NCI-H1048 (cell line): ENCODE measurements at regions not wholly inside any gene's neighbourhood (a gene's known extent, or its start where the extent isn't known, plus 50 kb on each side); places are given as distances from the start of the nearest gene placed in this dataset.
"Not testable (repeated sequence)": the region's sequence is repeated elsewhere in the genome, so short reads cannot be mapped to it uniquely, and the experiment has no call there.

Experiments
- DNase-seq: peaks from one replicate; lab custom pipeline; 2025; lab: John Stamatoyannopoulos, UW

DNA sequence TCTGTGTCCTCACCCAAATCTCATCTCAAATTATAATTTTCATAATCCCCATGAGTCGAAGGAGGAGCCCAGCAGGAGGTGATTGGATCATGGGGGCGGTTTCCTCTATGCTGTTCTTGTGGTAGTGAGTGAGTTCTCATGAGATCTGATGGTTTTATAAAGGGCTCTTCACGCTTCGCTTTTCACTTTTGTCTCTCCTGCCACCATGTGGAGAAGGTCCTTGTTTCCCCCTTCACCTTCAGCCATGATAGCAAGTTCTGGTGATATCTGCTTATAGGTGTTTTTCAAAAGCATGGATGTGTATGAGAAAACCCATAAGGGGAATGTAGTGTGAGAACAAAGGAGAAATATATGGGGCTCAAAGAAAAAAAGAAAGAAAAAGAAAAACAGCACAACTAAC, 405.9 kb upstream of the RGS18 start:
- no peak for DNase-seq

DNA sequence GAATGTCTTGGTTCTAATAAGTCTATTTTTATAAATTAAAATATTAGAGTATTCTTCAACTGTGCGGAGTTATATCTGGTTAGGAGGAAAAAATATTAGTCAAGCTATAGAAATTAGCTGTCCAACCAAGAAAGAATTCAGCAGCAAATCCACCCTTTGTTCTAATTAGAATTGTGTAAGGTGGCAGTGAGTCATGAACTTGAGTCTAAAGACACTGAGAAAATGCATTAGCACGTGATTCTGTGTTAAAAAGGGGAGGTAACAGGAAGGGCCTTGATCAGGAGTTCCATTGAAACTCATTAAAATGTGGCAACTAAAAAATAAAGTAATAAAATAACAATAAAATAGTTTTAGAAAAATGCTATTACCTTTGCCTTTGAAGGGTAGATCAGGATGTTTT, 398.2 kb upstream of the RGS18 start:
- DNase-seq: no peak

DNA sequence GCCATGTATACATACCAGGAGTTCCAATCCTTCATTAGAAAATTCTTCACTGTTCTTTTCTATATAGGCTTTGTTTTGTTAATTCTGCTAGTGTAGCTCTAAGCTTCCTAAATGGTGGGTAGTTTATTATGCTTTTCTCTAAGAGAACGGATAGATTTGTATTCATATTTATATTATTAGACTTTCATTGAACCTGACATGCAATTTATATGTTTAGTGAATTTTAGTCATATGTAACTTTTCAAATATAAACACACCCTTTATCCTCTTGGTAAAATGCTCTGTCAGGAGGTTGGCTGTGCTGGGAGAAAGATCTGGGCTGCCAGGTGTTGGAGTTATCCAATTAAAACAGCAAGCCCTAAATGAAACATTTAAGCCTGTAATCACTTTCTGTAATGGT, 369.7 kb upstream of the RGS18 start:
- no peak for DNase-seq

DNA sequence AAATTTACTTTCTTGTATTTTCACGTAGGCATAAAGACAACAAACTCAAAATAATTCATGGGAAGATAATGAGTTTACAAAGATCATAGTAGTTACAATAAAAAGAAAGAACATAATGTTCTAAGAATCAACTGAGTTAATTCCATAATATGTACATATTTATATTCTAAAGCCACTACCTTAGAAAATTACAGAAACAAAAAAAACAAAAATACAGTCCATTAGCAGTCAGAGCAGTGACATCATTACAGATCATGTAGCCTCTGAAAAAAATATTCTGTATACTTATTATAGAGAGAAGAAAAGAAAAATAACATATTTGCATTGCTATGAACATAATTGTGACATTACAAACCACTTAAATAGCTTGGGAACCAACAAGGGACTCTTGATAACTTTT, 360.1 kb upstream of the RGS18 start:
- DNase-seq: no peak

DNA sequence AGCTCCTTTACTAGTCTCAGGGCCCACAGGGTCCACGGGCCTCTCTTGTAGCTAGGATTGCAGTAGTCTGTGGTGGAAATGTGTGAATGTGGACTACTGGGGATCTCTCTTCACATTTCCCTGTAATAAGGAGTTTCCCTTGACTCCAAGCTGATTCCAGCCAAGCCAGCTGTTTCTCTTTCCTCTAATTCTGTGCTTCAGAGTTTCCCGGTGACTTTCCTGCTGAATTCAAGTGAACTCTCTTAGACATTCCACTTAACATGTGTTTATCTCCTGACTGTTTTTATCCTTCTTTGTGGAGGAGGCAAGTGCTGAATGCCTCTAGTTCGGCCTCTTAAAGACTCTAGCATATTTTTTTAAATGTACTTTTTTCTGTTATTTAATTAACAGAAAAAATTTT, 354.0 kb upstream of the RGS18 start:
- DNase-seq: no peak

DNA sequence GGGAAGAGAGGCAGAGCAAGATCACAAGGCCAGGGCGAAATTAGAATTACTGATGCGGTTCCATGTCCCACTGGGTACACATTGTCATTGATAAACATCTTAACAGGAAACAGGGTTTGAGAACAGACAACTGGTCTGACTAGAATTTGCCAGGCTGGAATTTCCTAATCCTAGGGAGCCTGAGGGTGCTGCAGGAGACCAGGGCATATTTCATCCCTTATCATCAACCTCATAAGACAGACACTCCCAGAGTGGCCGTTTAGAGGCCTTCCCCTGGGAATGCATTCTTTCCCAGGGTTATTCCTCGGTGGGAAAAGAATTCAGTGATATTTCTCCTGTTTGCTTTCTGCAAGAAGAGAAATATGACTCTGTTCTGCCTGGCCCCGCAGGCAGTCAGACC, 344.7 kb upstream of the RGS18 start:
- not testable (repeated sequence) for DNase-seq

DNA sequence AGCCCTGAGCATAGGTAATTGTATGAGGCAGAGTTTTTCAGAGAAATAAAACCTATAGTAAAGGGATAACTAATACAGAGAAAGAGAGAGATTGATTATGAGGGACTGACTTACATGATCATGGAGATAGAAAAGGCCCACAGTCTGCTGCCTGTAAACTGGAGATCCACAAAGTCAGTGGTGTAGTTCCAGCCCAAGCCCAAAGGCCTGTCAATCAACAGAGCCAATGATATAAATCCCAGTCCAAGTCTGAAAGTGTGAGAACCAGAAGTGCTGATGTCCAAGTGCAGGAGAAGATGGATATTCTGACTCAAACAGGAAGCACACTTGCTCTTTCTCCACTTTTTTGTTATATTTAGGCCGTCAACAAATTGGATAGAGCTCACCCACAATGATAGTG, 340.1 kb upstream of the RGS18 start:
- no peak for DNase-seq

DNA sequence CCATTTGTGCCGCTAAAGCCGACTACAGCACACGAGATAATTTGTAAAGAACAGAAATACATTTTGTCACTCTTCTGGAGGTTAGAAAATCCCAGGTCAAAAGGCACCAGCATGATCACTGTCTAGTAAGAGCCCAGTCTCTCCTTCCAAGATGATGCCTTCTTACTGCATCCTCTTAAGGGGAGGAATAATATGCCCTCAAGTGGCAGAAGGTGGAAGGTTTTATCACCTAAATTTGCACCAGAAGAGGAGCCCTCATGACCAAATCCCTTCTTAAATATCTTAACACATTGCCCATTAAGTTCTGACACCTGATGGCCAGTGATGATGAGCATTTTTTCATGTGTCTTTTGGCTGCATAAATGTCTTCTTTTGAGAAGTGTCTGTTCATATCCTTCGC, 326.7 kb upstream of the RGS18 start:
- DNase-seq: no peak

DNA sequence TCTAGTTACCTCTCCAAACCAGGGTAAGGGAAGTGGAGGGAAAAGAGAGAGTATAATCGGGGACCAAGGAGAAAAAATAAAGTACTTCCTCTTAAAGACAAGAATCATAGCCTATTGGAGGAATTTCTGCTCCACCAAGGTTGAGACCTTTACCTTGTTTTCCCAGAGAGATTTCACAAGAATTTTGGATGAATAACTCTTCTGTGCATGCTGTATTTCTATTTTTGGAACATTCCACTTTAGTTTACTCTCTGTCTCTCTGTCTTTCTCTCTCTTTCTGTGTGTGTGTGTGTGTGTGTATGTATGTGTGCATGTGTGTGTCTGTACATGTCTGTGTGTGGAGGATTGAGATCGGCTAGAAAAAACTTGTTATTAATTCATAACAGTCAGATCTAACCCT, 318.4 kb upstream of the RGS18 start:
- DNase-seq: no peak

DNA sequence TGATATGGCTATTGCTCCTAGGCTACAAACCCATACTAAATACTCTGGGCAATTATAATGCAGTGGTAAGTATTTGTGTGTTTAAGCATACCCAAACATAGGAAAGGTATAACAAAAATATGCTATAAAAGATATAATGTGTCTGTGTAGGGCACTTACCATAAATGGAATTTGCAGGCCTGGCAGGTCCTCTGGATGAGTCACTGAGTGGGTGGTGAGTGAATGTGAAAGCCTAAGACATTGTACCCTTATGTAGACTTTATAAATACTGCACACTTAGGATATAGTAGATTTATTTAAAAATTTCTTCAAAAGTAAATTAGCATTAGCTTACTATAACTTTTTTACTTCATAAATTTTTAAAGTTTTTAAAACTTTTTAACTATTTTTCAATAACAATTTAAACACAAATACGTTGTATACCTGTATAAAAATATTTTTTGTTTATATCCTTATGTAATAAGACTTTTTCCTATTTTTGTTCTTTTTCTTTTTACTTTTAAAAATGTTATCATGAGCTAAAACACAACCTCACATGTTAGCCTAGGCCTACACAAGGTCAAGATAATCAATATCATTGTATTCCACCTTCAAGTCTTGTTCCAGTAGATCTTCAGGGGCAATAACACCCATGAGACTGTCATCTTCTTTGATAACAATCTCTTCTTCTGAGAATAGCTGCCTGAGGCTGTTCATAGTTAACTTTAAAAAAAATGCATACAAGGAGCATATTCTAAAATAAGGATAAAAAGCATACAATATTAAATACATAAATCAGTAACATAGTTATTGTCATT, 306.3 kb upstream of the RGS18 start:
- no peak for DNase-seq

DNA sequence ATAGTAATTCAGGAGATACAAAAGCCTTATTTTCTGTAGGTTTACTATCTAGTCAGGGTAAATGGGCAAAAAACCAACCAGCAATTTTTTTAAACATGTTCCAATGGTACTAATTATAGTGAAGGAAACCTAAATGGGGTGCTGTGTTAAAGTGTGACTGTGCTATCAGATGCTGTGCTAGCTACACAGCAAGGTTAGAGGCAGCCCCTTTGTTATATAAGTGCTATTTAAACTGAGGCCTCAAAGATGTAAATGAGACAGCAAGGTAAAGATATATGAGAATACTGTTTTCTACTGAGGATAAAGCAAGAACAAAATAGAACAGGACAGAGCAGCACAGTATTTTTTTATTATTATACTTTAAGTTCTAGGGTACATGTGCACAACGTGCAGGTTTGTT, 305.4 kb upstream of the RGS18 start:
- DNase-seq: no peak

DNA sequence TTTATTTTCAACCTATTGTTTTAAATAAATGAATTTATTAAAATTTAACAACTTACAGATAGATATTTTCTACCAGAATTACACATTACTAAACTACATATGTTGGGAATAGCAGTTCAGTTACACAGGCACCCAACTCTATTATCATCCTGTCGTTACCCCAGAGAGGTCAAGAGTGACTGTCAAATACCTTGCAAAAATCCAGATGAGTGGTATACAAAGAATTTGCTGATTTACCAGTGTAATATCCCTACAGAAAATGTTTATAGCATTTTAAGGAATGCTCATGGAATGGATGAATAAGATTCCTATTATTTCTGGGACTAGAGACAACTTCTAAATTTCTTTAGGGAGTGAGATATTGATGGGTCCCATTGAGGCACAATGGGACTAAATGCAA, 300.7 kb upstream of the RGS18 start:
- no peak for DNase-seq

DNA sequence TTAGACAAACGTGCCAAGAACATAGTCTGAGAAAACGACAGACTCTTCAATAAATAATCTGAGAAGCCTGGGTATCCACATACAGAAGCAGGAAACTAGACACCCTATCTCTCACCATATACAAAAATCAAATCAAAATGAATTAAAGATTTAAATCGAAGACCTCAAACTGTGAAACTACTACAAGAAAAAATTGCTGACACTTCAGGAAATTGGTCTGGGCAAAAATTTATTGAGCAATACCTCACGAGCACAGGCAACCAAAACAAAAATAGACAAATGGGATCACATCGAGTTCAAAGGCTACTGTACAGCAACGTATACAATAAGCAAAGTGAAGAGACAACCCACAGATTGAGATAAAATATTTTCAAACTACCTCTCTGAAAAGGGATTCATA, 292.8 kb upstream of the RGS18 start:
- no peak for DNase-seq

DNA sequence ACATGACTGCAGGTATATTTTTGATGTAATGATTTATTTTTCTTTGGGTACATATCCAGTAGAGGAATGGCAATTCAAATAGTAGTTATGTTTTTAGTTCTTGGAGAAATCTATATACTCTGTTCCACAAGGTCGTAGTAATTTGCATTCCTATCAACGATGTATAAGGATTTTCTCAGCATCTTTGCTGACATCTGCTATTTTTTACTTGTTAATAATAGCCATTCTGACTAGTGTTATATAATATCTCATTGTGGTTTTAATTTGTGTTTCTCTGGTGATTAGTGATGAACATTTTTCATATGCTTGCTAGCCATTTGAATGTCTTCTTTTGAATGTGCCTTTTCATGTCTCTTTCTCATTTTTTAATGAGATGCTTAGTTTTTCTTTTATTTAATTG, 292.1 kb upstream of the RGS18 start:
- no peak for DNase-seq

DNA sequence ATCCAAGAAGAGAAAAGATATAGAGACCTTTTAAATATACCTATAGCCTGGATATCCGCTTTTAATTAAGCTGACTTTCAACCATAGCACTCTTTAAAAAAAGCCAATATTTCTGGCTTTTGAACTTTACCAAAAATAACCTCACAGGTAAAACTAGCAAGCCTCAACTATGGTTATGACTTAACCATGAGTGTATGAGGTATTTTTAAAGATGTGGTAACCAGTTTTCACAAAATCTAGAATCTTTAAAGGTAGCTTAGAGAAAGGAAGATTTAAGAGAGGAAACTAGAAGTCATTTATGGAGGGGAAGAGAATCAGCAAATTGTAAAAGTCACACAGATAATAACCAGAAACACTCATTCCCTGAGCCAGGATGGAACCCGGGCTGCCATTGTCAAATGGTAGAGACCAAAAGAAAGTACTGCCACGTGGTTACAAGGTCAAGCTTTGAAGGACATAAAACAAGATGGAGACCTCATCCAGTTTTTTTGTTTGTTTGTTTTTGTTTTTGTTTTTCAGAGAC, 288.4 kb upstream of the RGS18 start:
- no peak for DNase-seq

DNA sequence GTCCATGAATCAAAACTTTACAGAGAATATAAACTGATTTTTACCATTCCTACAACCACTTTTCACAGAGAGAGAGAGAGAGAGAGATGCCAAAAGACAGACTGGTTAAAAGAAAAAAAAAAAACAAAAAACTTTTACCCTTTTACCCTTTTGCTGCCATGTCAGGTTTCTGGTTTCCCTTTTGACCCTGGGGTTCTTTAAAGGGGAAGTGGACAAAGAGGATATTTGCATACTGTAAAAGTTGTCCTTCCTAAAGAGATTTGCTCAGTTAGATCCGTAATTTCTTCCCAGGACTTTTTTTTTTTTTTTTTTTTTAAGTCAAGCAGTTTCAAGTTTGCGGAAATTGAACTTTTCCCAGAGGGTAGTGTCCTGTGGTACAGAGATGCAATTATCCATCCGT, 287.8 kb upstream of the RGS18 start:
- no peak for DNase-seq

DNA sequence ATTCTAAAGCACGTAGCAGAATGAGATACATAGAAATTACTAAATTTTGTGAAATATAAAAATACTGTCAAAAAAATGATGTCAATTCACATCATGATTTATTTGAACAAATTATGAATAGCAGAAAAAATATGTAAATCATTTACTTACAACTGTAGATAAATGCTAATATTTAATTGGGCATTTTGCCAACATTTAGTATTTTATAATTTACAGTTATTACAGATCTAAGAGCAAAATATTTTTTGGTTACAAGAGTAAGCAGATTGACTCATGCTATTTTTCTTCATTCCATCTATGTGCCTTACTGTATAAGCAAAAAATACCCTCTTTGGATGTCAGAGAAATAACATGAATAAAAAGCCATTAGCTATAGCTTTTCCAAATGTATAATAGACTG, 282.3 kb upstream of the RGS18 start:
- DNase-seq: no peak

DNA sequence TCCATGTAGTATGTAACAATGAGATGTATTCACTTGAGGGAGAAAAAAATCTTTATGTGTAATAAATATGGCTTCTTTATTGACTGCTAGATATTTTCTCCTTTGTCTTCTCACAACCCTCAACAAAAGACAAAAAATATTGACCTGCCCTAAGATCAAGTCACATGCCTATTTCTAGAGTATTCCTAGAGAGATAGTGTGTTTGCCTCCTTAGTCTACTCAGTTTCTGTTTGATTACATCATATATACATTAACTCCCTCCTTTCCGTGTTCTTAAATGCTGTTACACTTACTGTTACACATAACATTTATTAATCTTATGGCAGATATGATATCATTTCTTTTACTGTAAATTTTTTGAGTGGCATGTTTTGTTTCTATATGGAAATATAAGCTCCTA, 281.6 kb upstream of the RGS18 start:
- no peak for DNase-seq

DNA sequence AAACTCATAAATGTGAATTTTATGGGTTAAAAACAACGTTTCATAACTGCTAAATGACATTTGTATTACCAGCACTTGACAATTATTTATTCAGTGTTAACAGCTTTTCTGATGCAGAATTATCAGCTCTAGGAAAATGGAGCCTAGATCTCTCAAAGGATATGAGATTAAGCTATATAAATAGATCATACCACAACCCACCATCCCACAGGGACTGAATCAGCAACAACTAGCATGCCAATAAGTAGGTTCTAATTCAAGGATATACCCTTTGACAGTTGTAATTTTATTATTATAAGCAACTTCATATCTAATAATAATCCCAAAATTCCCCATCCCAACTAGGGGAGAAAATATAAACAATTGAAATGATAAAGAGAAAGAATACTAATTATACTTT, 275.4 kb upstream of the RGS18 start:
- no peak for DNase-seq

DNA sequence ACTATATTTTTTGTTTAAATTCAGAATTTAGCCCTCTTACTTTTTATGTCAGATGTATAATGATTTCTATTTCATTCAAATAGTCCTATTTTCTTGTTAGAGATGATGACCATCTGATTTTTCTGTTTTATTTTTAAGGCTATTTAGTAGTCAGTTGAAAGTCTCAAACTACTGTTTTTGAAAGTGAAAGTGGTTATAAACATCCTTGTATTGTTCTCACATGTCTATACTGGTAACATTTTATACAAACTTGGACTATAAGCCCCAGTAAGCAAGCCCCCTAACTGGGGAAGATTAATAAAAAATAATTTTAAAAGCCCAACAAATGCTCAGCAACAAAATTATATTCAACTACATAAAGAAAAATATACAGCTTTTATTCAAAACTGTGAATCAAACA, 271.3 kb upstream of the RGS18 start:
- DNase-seq: no peak

DNA sequence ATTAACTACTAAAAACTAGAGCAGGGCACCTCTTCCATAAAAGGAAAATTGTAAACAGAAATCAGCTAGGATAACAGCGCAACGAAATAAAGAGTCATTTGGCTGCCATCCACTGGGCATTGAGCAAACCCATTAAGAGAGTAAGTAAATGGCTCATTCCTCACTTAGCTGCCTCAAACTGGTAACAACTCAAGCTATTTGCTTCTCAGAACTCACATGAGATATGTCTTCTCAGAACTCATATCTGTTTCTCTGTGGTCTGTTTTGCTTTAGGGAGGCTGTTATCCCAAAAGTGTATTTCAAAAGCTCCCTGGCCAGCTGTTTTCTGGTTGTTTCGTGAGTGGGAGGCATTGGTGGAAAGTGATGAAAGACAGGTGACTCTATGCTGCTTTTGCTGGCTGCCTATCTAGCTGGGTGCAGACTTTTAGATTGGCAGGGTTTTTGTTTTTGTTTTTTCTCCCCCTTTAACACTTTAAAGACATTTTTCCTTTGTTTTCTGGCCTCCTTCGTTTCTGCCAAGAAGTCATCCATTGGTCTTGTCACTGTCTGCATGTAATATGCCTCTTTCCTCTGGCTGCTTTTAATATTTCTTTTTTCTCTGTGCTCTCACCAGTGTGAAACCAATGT, 269.2 kb upstream of the RGS18 start:
- no peak for DNase-seq

DNA sequence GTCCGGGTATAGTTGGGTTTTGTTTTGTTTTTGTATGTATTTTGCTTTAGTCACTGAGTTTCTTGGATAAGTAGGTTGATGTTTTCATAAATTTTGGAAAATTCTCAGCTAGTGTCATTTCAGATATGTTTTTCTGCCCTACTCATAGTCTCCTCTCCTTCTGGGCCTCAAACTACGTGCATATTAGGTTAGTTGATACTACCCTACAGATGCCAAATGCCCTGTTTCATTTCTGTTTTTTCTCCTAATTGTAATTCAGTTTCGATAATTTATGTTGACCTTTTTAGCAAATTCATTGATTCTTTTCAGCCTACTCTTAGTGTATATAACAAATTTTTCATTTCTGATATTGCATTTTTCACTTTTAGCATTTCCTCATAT, 268.6 kb upstream of the RGS18 start:
- DNase-seq: no peak

DNA sequence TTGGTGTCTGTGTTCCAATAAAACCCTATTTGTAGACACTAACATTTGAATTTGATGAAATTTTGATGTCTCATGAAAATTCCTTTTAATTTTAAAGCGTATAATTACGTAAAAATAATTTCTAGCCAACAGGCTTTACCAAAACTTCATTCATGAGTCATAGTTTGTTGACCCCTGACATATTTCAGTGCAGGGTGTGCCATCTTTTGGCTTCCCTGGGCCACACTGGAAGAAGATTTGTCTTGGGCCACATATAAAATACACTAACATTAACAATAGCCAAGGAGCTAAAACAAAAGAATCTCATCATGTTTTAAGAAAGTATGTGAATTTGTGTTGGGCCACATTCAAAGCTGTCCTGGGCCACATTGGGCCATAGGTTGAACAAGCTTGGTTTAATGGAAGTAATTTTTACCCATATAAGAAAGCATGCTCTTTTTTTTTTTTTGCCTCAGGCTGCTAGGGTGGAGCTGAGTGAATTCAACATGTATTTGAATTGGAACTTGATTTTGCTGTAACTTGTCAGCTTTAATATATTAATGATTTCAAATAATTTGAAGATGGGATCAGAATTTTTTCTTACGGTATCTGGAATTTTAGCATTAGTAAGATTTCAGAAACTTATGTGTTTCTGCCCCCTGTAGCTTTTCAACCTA, 267.7 kb upstream of the RGS18 start:
- no peak for DNase-seq
